ENCODE measurements at regions not wholly inside any gene's neighbourhood (a gene's known extent, or its start where the extent isn't known, plus 50 kb on each side); places are given as distances from the start of the nearest gene placed in this dataset.

- no peak for TF ChIP-seq CTCF (IDR thresholded peaks at IDR 0.05; ENCODE audit: extremely low read depth, missing control alignments)
- no peak for DNase-seq (ENCODE audit: low spot score)
Observed at GRCh38 chr11:127412722-127413380, 412.3 kb upstream of the KIRREL3 start.

GRCh38 chr11:127412234-127412633 lies 411.7 kb upstream of the KIRREL3 start:
- no peak for TF ChIP-seq CTCF (IDR thresholded peaks at IDR 0.05; ENCODE audit: extremely low read depth, missing control alignments)
- DNase-seq (ENCODE audit: low spot score) = no peak

GRCh38 chr11:127411283-127411682 lies 410.7 kb upstream of the KIRREL3 start:
- no peak for TF ChIP-seq CTCF (IDR thresholded peaks at IDR 0.05; ENCODE audit: extremely low read depth, missing control alignments)
- no peak for DNase-seq (ENCODE audit: low spot score)

GRCh38 chr11:127395034-127395433 lies 394.5 kb upstream of the KIRREL3 start:
- TF ChIP-seq CTCF (IDR thresholded peaks at IDR 0.05; ENCODE audit: extremely low read depth, missing control alignments) = no peak
- no peak for DNase-seq (ENCODE audit: low spot score)

GRCh38 chr11:127393460-127393997 lies 393.0 kb upstream of the KIRREL3 start:
- no peak for DNase-seq (ENCODE audit: low spot score)
- no peak for TF ChIP-seq CTCF (IDR thresholded peaks at IDR 0.05; ENCODE audit: extremely low read depth, missing control alignments)

GRCh38 chr11:127392575-127392974 lies 392.0 kb upstream of the KIRREL3 start:
- DNase-seq (ENCODE audit: low spot score) = no peak
- TF ChIP-seq CTCF (IDR thresholded peaks at IDR 0.05; ENCODE audit: extremely low read depth, missing control alignments) = no peak

- TF ChIP-seq CTCF (IDR thresholded peaks at IDR 0.05; ENCODE audit: extremely low read depth, missing control alignments) = no peak
- no peak for DNase-seq (ENCODE audit: low spot score)
Observed at GRCh38 chr11:127390465-127390864, 389.9 kb upstream of the KIRREL3 start.

Data from GM20000 (cell line).